ENCODE measurements at regions not wholly inside any gene's neighbourhood (a gene's known extent, or its start where the extent isn't known, plus 50 kb on each side); places are given as distances from the start of the nearest gene placed in this dataset.

DNA sequence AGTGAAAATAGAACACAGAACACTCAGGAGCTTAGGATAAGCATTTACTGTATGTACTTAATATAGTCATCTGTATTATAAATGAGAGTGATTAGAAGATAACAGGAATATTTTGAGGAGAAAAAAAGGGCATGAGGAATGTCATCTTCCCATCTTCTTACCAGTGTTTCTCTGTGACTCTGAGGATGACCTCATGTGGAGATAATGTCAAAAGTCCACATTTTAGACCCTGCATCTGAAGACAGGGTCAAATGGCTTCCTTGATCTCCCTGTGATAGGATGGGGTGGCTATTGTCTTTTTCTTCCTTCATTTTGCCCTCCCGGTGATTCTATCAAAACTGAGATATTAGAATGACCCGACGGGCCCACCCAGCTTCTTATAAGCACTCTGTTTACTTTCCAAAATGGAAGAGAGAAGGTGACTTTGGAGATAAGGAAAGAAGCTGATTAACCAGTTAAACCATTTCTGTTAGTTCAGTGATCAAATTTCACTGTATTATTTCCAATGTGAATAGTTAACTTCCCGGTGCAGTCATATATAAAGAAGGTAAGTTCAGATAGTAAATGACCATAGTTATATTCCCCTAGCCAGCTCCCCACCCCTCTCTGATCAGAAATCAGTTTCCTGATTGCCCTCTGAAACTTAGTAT lies 115.7 kb upstream of the SALL4 start:
- DNase-seq: no peak

DNA sequence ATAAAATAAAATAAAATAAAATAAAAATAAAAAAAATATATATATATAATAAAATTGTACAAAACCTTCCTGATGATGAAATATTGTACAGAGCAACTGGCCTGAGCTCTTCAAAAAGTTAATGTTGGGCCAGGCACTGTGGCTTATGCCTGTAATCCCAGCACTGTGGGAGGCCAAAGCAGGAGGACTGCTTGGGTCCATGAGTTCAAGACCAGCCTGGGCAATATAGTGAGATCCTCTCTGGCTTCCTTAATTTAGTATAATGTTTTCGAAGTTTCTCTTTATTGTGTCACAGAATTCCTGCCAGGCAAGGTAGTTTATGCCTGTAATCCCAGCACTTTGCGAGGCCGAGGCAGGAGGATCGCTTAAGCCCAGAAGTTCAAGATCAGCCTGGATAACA lies 113.9 kb upstream of the SALL4 start:
- DNase-seq: no peak

DNA sequence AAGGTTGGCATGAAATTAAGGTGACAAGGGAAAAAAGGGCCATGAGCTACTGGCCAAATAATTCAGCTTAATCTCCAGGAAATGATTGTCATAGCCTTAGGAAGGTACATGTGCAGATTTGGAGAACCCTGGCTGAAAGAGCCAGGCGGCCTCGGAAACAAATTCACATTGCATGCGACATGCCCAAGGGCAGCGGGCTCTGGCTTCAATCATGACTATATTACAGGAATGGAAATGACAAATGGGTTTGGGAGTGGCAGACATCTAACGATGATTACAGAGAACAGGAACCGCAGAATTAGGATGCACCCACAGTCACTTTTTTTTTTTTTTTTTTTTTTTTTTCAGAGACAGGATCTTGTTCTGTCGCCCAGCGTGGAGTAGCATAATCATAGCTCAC lies 112.4 kb upstream of the SALL4 start:
- no peak for DNase-seq

DNA sequence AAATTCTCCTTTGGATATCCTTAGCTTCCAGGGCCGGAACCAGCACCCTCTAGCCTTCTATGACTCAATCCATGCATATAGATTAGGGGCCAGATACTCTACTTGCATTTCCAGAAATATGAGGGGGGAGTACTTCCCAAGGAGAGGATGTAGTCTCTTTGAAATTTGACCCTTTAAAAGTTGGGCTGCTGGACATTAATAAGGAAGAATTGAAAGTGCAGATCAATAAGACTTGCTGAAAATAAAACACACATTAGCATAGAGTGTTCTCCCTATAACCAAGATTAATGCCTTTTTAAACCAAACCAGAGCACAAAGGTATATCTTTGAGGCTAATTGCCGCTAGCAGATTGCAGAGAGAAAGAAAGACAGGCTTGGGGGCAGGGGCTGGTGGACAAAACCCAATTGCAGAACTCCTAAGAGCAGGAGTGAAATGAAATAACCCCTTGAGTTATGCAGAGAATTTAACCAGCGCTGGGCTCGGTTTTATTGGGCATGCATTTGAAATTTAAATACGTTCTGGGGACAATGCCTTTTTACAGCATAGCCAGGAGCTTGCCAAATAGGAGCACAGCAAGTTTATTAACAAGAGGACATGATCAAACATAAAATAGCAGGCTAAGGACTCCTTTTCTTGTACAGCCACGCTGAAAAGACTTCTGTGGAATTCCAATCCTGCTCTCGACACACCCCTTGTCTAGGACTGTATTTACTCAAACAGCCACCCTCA lies 108.2 kb upstream of the SALL4 start:
- DNase-seq: no peak

DNA sequence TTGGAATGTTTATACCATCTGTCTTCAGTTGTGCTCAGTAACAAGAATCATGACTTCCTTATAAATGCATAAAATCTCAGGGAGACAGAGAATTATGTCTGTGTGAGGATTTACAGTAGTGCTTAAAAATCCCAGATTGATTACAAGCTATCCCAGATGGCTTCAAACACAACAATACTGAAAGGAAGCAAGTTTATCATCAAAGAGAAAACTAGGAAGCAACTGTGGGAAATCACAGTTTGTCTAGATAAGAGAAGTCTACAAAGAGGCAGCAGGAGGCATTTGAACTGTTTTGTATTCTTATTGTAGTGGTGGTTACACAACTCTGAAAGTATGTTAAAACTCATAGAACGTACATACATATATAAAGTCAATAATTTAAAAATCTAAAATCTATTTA lies 104.4 kb upstream of the SALL4 start:
- DNase-seq: no peak

DNA sequence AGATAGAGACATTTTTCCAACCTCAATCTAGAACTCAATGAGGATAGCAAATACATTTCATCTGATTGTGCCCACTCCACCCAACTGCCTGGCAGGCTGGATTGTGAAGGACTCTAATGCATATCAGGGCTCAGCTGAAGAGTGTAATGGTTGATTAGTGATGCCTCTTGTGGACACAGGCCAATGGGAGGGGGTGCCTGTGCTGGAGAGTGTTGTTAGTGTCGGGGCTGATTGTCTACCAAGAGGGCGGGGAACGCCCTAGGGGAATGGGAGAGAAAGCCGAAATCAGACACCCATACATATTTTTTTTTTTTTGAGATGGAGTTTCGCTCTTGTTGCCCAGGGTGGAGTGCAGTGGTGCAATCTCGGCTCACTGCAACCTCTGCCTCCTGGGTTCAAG lies 103.7 kb upstream of the SALL4 start:
- DNase-seq: no peak

DNA sequence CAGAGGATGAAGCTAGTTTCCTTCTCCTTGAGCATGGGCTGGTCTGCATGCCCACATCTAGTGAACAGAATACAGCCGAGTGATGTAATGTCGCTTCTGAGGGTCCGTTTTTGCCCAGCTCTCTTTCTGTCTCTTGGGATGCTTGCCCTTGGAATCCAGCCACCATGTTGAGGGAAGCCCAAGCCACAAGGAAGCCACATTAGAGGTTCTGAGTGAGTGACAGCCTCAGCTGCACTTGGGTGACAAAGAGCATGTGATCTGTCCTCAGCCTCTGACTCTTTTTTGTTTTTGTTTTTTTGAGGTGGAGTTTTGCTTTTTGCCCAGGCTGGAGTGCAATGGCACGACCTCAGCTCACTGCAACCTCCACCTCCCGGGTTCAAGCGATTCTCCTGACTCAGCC lies 100.6 kb upstream of the SALL4 start:
- no peak for DNase-seq

DNA sequence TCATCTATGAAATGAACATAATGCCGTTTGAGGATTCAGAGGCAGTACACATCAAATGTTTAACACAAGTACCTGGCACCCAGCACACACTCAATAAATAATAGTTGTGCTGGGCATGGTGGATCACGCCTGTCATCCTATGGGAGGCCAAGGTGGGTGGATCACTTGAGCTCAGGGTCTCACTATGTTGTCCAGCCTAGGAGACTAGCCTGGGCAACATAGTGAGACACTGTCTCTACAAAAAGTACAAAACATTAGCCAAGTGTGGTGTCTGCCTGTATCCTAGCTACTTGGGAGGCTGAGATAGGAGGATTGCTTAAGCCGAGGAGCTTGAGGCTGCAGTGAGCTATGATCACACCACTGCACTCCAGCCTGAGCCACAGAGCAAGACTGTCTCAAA lies 98.1 kb upstream of the SALL4 start:
- no peak for DNase-seq

DNA sequence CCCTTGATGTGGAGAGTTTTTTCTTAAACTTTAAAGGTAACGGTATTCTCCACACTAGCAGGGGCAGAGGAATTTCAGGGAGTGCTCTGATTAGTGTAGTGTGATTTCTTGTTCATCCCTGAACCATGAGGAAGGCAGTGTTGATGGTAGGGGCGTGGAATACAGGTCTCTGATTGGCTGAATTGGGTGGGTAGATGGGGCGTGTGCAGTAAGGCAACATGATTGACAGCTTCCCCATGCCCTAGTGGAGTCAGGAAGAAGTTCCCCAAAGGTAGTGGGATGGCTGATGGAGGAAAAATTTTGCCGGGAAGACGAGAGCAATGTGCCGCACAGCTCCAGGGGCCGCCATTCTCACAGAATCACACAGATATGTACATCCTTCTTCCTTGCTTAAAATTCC lies 97.4 kb upstream of the SALL4 start:
- no peak for DNase-seq

DNA sequence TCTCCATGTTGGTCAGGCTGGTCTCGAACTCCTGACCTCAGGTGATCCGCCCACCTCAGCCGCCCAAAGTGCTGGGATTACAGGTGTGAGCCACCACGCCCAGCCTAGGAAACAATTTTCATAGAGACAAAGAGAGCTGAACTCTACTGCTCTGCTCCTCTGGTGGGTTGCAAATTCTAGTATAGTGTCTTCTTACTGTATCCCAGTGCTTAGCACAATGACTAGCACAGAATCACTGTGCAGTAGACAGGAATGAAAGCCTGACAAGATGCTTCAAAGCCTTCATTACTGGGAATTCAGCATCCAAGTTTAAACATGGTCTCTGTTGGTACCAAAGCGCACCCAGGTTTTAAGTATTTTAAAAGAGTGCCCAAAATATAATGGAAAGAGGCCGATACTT lies 96.5 kb upstream of the SALL4 start:
- no peak for DNase-seq

DNA sequence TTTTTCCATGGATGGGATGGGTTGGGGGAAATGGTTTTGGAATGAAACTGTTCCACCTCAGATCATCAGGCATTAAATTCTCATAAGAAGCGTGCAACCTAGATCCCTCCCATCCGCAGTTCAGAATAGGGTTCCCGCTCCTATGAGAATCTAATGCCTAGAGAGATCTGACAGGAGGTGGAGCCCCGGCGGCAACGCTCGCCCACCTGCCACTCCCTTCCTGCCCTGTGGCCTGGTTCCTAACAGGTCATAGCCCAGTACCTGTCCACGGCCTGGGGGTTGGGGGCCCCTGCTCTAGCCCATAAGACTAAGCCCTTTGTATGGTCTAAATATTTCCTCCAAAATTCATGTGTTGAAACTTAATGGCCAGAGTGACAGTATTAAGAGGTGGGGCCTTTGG lies 92.3 kb upstream of the SALL4 start:
- DNase-seq: no peak

DNA sequence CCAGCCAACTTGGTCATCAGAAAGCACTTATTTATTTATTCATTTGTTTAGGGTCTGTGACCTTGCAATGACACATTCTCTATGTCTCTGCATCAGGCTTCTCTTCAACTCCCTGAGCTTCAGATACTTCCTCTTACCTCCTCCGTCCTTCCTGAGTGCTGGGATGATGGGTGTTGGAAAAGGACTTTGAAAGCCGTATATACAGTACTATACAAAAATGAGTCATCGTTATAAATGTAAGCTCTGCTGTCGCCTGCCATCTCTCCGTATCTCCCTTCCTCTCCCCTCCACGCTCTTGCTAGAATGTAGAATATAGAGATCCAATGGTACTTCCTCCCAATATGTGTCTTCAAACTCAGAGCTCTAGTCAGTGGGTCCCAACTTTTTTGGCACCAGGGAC lies 91.9 kb upstream of the SALL4 start:
- no peak for DNase-seq

DNA sequence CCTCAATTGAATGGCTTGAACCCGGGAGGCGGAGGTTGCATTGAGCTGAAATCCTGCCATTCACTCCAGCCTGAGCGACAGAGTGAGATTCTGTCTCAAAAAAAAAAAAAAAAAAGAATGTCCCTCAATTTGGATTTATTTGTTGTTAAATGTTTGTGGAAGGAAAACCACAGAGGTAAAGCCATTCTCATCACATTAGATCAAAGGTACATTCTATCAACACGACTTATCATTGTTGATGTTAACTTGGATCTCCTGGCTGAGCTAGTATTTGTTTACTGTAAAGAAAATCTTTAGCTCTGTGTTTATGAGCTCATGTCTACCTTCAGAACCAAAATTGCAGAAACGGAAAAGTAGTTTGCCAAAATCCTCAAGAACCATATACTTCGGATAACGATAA lies 91.4 kb upstream of the SALL4 start:
- no peak for DNase-seq

DNA sequence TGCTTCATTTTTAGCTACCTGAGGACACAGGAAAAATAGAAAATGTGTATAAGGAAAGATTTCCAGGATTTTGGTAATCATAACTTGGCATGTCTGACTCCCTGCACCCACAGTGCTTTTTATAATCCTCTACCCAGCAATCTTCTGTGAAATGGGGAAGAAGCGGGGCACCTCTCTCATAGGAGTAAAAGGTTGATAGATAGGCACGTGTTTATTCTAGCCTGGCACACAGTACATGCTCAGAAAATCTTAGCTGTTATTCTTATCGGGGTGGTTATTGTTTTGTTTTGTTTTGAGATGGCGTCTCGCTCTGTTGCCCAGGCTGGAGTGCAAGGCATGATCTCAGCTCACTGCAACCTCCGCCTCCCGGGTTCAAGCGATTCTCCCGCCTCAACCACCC lies 87.7 kb upstream of the SALL4 start:
- no peak for DNase-seq

DNA sequence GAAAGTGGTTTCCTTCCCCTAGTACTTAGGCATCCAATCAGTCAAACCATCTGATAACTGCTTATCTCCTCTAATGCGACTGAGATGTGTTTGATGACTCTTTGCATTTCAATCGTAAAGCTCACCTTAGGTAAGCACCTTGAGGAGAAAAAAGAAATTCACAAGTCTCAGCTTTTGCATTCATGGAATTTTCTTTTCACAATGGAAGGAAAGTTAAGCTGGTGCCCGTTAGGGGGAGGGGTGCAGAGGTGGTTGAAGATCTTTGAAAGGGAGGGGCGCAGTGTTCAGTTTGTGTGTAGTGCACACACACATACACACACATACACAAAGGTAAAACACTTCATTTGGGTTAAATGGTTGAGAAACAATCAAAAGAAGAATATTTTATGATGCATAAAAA lies 87.1 kb upstream of the SALL4 start:
- no peak for DNase-seq

DNA sequence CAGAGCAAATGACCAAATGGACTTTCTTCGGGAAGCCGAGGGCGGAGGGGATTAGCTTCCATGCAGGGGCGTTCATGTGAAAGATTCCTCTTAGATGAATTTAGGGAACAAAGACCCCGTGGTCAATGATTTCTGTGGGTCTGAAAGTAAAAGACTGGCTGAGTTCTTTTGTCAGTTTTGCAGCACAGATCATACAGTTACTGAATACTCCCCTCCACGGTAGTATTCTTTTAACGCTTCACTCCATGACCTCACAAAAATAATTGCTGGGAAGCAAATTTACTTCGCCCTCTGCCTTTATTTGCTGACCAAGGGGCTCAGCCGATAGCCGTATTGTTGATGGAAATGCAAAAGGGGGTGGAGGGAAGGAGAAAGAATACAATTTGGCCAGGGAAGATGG lies 86.0 kb upstream of the SALL4 start:
- no peak for DNase-seq

DNA sequence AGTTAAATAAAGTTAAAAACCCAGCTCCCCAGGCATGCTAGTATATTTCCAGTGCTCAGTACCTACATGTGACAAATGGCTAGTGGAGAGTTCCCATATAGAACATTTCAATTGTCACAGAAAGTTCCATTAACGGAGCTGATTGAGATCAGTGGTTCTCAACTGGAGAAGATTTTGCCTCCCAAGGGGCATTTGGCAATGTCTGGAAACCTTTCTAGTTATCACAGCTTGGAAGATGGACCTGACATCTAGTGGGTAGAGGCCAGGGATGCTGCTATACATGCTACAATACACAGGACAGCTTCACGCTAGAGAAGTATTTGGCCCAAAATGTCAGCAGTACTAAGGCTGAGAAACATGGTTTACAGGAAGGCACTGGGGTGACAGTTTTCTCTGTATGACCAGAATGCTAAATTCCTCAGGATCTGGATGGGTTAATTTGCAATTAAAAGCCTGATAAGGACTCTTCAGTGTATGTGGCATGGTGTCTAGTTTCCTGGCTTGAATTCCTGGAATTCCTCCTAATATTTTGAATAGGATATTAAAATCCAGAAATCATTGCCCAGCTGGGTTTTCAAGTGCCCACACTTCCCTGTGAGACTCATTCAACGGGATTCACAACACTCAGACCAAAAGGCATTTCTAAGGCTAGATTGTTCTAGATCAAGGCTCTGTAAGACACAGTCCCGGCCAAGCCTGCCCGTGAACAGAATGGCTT lies 84.7 kb upstream of the SALL4 start:
- DNase-seq: no peak

DNA sequence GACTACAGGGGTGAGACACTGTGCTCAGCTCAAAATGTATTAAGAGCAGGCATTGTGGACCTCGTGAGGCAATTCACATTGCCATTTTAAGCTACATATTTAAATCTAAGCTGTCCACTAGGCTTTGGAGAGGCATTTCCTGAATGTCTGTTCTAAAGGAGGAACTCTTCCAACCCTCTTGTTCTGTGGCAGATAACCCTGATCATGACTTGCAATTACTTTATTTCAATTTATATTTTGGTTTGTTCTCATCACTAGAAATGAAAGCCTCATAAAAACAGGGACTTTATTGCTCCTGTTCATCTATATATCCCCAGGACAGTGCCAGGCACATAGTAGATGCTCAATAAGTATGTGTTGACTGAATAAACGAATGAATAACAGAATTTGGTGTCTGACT lies 84.0 kb upstream of the SALL4 start:
- DNase-seq: no peak

DNA sequence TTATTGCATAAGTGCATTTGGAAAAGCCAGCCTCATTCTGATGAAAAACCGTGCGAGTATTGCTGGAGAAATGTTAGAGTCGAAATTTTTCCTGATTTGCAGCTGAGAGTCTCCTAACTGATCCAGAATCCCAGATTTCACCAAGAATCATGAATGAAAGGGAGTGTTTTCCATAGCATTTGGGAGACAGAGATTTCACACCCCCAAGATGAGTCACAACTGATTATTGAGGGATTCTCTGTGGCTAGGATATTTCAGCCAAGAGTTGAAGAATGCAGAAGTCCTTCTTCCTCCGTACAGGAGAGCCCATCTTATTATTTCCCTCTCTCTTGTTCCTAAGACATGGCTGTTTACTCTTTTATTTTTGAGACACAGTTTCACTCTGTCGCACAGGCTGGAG lies 82.2 kb upstream of the SALL4 start:
- DNase-seq: peak in 1 of 2 donors; percentile 3

DNA sequence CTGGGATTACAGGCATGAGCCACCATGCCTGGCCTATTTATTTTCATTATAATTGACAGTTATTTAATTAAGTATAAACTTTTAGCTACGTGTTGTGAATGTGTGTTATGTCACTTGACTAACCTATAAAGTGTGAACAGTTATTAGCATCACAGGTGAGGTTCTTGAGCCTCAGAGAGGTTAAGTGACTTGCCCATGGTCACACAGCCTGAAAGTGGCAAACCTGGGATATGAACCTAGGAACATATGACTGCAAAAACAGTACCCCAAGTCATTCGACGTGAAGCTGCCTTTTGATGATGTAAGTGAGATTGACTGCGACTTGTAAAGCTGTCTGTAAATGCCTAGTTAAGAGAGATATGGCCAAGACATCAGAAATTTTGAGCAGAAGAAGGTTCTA lies 77.9 kb upstream of the SALL4 start:
- no peak for DNase-seq

DNA sequence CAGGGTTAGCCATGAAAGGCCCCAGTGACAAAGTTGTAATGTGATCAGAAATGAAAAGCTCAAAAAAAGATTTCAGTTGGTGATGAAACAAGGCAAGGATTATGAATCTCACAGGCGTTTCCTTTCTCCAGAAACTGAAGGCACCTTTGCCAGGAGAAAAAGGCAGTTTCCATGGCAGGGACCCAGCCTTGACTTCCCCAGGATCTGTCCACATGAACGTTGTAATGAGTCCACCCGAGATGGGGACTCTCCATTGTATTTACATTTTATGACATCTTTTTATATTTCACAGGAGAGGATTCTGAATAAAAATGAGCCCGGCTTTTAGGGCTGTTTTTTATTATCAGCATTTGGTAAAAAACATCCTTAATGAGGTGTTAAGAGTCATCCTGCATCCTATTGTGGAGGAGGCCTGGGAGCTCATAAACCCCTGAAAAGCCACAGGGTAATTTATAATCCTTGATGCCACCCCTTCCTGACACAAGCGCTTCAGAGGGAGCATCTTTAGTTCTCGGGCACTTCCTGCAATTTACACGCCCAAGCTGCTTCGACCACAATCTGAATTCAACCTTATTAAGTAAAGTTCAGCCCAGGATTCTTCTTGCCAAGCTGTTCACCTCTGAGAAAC lies 74.1 kb upstream of the SALL4 start:
- no peak for DNase-seq

DNA sequence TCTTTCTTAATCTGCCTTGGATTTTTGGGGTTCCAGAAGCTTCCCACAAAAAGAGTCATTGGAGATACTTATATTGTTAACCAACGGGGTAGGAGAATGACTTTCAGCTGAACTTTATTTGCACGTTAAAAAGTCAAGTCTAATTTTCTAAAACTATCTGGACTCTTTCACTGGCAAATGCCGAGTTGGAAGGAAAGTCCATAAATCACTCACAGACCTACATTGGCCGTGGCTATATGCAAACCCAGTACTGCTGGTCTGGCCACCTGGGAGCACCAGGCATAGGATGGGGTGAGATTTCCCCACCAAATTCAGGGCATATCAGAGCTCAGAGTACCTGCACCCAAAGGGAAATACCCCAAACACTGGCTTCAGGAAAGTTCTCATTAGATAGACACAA lies 71.3 kb upstream of the SALL4 start:
- DNase-seq: no peak

DNA sequence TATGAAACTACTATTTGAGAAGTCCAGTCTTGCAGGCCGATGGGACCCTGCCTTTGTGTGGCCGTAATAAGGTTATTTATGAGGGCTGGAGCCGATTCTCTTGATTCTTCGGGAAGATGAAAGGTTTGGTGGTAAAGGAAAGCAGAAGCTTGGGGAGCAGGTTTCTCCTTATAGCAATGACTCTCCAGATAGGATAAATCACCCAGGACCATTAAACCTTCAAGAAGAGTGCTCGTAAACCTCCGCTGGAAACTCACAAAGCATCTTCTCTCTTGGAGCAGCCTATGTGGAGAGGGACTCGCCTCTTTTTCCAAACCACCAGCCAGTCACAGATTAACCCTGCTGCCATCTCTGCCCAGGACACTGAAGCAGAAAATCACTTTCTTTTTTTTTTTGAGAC lies 69.6 kb upstream of the SALL4 start:
- no peak for DNase-seq

DNA sequence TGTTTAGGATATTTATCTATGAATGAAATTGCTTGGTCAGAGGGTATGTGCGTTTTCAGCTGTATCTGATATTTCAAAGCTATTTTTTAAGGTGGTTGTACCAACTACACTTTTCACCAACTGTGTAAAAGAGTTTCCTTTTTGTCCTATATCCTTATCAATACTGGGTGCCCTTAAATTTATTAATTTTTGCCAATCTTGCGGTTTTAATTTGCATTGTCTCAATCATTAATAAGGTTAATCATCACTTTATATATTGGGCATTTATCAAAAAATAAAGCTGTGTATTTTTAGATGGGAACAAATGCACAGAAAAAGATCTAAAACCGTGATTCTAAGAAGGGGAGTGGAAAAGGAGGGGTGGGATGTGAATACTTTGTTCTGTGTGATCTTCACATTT lies 66.7 kb upstream of the SALL4 start:
- DNase-seq: no peak
